GM19238 (cell line): ENCODE measurements at regions not wholly inside any gene's neighbourhood (a gene's known extent, or its start where the extent isn't known, plus 50 kb on each side); places are given as distances from the start of the nearest gene placed in this dataset.

ENCODE experiments used
- DNase-seq: peaks from one replicate; pipeline ENCODE4 v3.0.0; 2011; ENCODE audit warnings: low spot score; ENCODE audit not compliant: insufficient read length

- no peak for DNase-seq
These were observed 413.3 kb upstream of the RASGEF1B start for GRCh38 chr4:81884986-81885385.

GRCh38 chr4:81883530-81884450, 412.1 kb upstream of the RASGEF1B start:
- DNase-seq, result no peak

DNA sequence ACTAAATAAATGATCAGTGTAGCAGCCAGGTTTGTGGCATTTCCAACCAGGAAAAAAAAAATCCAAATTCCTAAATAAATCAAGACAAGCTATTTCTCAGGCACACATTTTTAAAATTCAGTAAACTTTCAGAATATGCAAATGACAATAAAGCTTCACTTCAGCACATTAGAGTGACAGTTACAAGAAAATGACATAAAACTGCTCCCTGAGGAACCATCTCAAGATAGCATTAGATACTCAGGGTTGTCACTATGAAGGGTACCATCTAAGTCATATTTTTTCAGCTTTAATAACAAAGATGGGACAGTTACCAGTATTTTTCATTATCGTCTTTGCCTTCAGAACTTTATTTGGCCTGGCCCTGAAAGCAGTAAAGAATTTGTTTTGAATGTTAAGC, 411.3 kb upstream of the RASGEF1B start:
- DNase-seq, result no peak

GRCh38 chr4:81881855-81882621, 410.3 kb upstream of the RASGEF1B start:
- DNase-seq, result no peak

DNA sequence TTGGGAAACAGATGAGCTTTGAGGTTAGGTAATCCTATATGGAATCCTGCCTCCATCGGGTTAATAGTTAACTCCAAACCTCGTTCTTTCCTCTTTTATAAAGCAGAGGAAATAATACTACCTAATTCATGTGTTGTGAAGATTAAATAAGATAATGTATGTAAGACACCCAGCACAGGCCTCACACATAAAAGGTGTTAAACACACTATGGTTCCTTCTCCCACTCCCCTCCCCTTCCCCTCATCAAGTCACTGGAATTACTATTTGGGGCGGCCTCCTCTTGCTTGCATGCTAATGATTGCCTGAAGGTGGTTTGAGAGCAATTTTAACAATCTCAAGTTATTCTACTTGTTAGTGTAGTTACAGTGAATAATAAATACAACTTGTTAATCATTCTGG, 404.4 kb upstream of the RASGEF1B start:
- DNase-seq, result no peak

- DNase-seq, result no peak
These were observed 403.2 kb upstream of the RASGEF1B start for GRCh38 chr4:81874661-81875515.

- no peak for DNase-seq
These were observed 398.6 kb upstream of the RASGEF1B start for GRCh38 chr4:81870275-81870674.

DNA sequence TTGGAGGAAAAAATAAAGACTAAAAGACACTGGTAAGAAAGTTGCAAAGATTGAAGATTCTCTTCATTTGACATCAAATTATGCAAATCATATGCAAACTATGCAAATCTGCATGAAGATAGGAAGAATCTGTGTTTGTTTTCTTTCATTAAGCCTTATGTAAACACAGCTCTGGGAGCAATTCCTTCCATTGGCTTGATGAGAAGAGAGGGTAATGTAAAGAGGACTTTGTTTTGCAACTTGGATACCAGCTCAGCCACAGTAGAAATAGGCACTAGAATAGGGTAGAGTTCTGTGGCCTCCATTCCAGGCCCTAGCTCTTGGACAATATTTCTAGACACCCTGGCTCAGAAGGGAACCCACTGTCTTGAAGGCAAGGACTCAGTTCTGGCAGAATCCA, 388.4 kb upstream of the RASGEF1B start:
- no peak for DNase-seq

GRCh38 chr4:81854406-81854805, 382.7 kb upstream of the RASGEF1B start:
- DNase-seq, result no peak

DNA sequence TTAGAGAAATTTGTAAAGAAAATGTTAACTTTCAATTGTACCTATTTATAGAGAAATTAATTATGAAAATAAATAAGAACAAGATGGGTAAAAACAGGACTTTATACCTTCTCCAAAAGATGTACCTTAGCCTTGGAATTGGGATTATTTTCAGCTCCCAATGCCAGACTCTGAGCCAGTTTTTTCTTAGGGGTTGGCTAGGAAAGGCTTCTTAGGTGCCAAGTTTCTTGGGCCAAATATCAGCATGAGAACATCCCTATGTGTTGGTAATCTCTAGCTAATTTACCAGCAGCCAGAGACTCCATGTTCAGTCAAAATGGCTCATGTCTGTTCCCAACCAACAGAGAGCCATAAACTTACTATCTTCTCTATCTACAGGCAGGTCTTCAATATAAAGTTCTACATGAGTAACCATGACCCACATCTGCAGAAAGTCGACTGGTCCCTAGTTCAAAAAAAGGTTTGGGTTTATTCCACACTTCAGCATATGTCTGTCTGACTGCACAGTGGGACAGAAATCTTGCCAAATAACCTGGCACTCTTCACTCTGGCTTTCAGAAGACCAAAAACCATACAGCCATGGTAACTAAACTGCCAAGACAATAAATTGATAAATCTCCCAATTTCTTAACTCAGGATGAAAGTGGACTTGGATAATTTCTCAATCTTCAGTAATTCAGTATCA, 380.5 kb upstream of the RASGEF1B start:
- DNase-seq, result no peak

GRCh38 chr4:81850701-81851100, 379.0 kb upstream of the RASGEF1B start:
- DNase-seq, result no peak

DNA sequence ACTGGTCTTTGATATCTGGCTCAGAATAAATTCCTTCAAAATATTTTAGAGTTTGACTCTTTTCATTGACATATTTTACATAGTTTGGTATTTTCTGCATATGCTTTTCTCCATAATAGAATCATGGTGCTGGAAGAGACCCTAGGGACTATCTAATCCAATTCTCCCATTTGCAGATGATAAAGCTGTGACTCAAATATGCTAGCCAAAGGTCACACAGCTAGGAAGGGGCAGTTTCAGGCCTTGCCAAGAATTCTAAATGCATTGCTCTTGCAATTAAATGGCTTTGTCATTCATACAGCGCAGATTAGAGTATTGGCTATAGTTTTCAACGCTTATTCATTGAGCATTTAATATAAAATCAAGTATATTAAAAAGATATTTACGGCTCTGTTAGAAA, 374.1 kb upstream of the RASGEF1B start:
- DNase-seq, result no peak

- DNase-seq, result no peak
These were observed 373.6 kb upstream of the RASGEF1B start for GRCh38 chr4:81845273-81845672.

- peak; percentile 20 for DNase-seq
These were observed 373.0 kb upstream of the RASGEF1B start for GRCh38 chr4:81844717-81845116.

- DNase-seq, result no peak
These were observed 367.8 kb upstream of the RASGEF1B start for GRCh38 chr4:81839347-81840042.

DNA sequence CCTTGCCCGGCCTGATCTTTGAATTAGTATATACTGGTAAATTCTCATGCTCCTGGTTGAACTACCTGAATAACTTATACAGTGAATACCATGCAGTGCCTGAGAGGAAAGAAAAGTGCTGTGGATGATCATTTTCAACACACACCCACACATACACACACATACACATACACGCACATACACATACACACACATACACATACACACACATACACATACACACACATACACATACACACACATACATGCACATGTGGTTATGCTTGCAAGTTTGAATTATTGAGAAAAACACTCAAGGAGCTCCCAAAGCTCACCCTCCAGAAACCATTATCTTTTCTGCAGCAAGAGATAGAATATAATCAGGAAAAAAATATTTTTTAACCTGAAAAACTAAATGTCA, 366.9 kb upstream of the RASGEF1B start:
- DNase-seq, result no peak

- DNase-seq, result no peak
These were observed 365.0 kb upstream of the RASGEF1B start for GRCh38 chr4:81836716-81837115.

- DNase-seq, result no peak
These were observed 361.9 kb upstream of the RASGEF1B start for GRCh38 chr4:81833576-81833975.

DNA sequence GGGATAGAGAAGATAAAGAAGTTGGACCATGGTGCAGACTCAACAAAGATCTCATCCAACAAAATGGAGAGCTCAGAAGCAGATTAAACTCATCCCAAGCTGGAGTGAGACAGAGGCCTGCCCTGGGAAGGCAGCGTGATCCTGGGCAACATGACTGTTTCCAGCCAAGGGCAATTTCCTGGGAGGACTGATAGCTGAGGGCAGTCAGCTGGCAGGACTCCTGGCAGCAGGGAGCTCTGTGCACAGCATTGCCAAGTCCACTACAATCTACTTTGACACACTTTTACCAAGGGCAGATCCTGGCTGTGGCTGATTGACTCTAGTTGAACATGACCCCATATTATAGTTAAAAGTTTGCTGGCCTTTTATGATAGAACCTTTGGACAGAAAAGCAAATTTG, 357.3 kb upstream of the RASGEF1B start:
- DNase-seq, result no peak

DNA sequence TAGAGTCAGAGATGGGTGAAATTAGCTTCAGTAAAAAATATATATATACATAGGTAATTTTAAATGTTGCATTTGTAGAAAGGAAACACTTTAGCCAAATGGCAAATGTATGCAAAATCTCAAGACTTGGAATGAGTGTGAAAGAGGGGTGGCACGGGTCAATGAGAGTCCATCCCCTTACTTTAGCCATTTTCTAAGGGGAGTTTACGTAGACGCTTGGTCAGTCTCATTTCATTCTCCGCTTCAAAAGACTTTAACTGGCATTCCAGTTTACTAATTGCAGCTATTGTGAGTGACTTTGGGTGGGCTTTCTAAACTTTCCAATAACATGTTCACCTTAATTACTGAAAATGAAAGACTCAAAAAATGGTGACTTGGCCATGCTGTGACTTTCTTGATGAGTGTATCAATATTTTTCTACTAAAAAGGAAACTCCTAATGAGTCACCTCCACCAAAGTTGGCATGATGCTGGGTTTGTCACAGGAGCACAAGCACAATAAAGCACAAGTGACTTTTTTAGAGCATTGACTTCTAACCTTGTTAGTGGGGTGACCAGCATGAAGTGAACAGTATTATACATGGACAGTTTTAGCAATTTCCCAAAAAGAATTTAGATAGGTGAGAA, 356.0 kb upstream of the RASGEF1B start:
- no peak for DNase-seq
